ENCODE measurements at regions not wholly inside any gene's neighbourhood (a gene's known extent, or its start where the extent isn't known, plus 50 kb on each side); places are given as distances from the start of the nearest gene placed in this dataset.

GRCh38 chr13:34750078-34750931 is 191.8 kb upstream of the NBEA start:
- H3K4me3 ChIP-seq (ENCODE audit: low read depth, low read length) = no peak overlapping the region; the same call in 1 of the 2 replicates
- DNase-seq (ENCODE audit: low read depth) = no peak
- TF ChIP-seq, protein P1, sequence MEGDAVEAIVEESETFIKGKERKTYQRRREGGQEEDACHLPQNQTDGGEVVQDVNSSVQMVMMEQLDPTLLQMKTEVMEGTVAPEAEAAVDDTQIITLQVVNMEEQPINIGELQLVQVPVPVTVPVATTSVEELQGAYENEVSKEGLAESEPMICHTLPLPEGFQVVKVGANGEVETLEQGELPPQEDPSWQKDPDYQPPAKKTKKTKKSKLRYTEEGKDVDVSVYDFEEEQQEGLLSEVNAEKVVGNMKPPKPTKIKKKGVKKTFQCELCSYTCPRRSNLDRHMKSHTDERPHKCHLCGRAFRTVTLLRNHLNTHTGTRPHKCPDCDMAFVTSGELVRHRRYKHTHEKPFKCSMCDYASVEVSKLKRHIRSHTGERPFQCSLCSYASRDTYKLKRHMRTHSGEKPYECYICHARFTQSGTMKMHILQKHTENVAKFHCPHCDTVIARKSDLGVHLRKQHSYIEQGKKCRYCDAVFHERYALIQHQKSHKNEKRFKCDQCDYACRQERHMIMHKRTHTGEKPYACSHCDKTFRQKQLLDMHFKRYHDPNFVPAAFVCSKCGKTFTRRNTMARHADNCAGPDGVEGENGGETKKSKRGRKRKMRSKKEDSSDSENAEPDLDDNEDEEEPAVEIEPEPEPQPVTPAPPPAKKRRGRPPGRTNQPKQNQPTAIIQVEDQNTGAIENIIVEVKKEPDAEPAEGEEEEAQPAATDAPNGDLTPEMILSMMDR (IDR thresholded peaks at IDR 0.05; ENCODE audit: low read depth, low read length, missing control alignments) = no peak

- TF ChIP-seq, protein P1 (IDR thresholded peaks at IDR 0.05; ENCODE audit: low read depth, low read length, missing control alignments) = no peak
- DNase-seq (ENCODE audit: low read depth) = no peak
- no peak overlapping the region for H3K4me3 ChIP-seq (ENCODE audit: low read depth, low read length)
Observed at GRCh38 chr13:34751044-34751443, 191.0 kb upstream of the NBEA start.

- no peak overlapping the region for H3K4me3 ChIP-seq (ENCODE audit: low read depth, low read length)
- TF ChIP-seq, protein P1 (IDR thresholded peaks at IDR 0.05; ENCODE audit: low read depth, low read length, missing control alignments) = no peak
- DNase-seq (ENCODE audit: low read depth) = no peak
Observed at GRCh38 chr13:34751492-34751891, 190.6 kb upstream of the NBEA start.

DNA sequence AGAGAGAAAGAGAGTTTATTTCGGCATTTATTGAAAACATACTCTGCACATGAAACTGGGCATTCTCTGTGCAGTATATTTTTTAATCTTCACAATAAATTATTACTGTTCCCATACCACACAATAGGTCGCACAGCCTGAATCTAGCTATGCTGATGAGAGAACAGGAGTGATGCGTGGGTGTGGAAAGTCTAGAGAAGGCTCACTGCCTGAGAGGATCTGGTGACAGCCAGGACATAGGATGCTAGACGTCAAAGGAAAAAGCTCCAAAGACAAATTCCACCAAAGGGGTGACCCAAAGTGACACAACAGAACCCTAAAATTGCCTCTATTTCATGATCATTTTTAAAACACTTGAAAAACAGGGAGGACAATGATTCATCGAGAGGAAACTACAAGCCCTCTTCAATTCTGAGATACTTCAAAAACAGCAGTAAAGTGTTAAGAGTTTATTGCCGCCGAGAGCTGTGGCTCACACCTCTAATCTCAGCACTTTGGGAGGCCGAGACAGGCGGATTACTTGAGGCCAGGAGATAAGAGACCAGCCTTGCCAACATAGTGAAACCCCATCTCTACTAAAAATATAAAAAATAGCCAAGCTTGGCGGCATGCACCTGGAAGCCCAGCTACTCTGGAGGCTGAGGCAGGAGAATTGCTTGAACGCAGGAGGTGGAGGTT is 189.6 kb upstream of the NBEA start:
- no peak for DNase-seq (ENCODE audit: low read depth)
- TF ChIP-seq, protein P1 (IDR thresholded peaks at IDR 0.05; ENCODE audit: low read depth, low read length, missing control alignments) = no peak
- no peak overlapping the region for H3K4me3 ChIP-seq (ENCODE audit: low read depth, low read length)

DNA sequence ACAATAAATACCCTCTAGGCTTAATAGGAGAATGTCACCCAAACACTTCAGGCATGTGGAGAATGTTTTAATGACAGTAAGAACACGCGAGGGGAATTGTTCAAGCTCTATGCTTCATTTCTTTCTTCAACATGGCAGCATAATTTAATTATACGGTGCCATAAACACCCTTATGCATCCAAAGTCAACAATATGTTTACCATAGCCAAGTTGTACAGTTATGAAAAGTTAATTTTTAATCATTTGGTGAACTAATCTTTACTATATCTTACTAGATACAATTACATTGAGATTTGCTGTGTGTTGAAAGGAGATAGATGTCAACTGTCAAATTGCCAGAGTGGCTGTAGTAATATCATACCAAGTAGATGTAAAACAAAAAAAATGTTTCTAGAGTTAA is 185.9 kb upstream of the NBEA start:
- DNase-seq (ENCODE audit: low read depth) = no peak
- H3K4me3 ChIP-seq (ENCODE audit: low read depth, low read length) = no peak overlapping the region
- TF ChIP-seq, protein P1 (IDR thresholded peaks at IDR 0.05; ENCODE audit: low read depth, low read length, missing control alignments) = no peak

GRCh38 chr13:34756572-34756971 is 185.5 kb upstream of the NBEA start:
- H3K4me3 ChIP-seq (ENCODE audit: low read depth, low read length) = no peak overlapping the region
- no peak for DNase-seq (ENCODE audit: low read depth)
- TF ChIP-seq, protein P1 (IDR thresholded peaks at IDR 0.05; ENCODE audit: low read depth, low read length, missing control alignments) = no peak

All from GM12864 (cell line).